Karpas-422 (cell line): ENCODE measurements at regions not wholly inside any gene's neighbourhood (a gene's known extent, or its start where the extent isn't known, plus 50 kb on each side); places are given as distances from the start of the nearest gene placed in this dataset.
"Not testable (repeated sequence)": the region's sequence is repeated elsewhere in the genome, so short reads cannot be mapped to it uniquely, and the experiment has no call there.

Experiments
- DNase-seq: peaks from one replicate; pipeline ENCODE4 v3.0.0-alpha.2; 2015
- H2AFZ ChIP-seq: fragments of 200-600 bp; sonication (generic); 2 replicates; pipeline ENCODE4 v1.6.1; 2014; ENCODE audit warnings: antibody characterized with exemption, low read length, mixed read lengths
- H3K27ac ChIP-seq: fragments of 200-600 bp; sonication (generic); 2 replicates; pipeline ENCODE4 v1.5.1; 2014; ENCODE audit warnings: mild to moderate bottlenecking, low read length, moderate library complexity
- H3K27me3 ChIP-seq: fragments of 200-600 bp; sonication (generic); 2 replicates; pipeline ENCODE4 v1.6.1; 2014; ENCODE audit warnings: low read length, mixed read lengths
- H3K36me3 ChIP-seq: fragments of 200-600 bp; sonication (generic); 2 replicates; pipeline ENCODE4 v1.6.1; 2014; ENCODE audit warnings: low read length, mixed read lengths; ENCODE audit not compliant: insufficient read depth
- H3K4me1 ChIP-seq: fragments of 200-600 bp; sonication (generic); 2 replicates; pipeline ENCODE4 v1.6.1; 2014; ENCODE audit warnings: mild to moderate bottlenecking, low read length, mixed read lengths
- H3K4me2 ChIP-seq: fragments of 200-600 bp; sonication (generic); 2 replicates; pipeline ENCODE4 v1.6.1; 2014; ENCODE audit warnings: low read length, low read depth, mild to moderate bottlenecking; ENCODE audit not compliant: poor library complexity, severe bottlenecking
- H3K4me3 ChIP-seq: fragments of 200-600 bp; sonication (generic); 2 replicates; pipeline ENCODE4 v1.5.1; 2014; ENCODE audit warnings: mild to moderate bottlenecking, antibody characterized with exemption, low read length, mixed read lengths
- H3K79me2 ChIP-seq: fragments of 200-600 bp; sonication (generic); 2 replicates; pipeline ENCODE4 v1.6.1; 2014; ENCODE audit warnings: mild to moderate bottlenecking, low read length, mixed read lengths
- H3K9ac ChIP-seq: fragments of 200-600 bp; sonication (generic); 2 replicates; pipeline ENCODE4 v1.6.0; 2014; ENCODE audit warnings: low read length
- H3K9me2 ChIP-seq: fragments of 200-600 bp; sonication (generic), shearing (Covaris generic); replicated peaks from 2 replicates; pipeline ENCODE4 v1.6.0; 2014; ENCODE audit warnings: mild to moderate bottlenecking, low read length, moderate library complexity; ENCODE audit not compliant: insufficient read depth
- H3K9me3 ChIP-seq: fragments of 300-700, 200-600 bp; sonication (generic); 2 replicates; pipeline ENCODE4 v1.6.1; 2014; ENCODE audit warnings: low read length, mixed read lengths
- H4K20me1 ChIP-seq: fragments of 200-600 bp; sonication (generic); 2 replicates; pipeline ENCODE4 v1.6.1; 2014; ENCODE audit warnings: mild to moderate bottlenecking, antibody characterized with exemption, low read length, low read depth; ENCODE audit not compliant: insufficient read depth

DNA sequence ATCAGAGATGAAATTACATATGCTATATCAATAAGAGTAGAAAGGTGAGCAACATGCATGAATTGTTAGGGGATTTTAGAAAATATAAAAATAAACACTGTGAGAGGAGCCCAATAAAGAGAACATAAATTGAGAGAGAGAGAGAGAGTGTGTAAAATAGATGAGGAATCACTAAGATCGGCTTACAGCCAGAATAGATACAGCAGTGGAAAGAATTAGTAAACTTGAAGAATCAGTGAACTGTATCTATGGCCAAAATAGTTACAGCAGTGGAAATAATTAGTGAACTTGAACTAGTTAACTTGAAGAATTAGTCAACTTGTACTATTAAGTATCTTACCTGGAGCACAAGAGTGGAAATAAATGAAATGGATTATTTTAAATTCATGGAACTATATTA is 284.3 kb upstream of the RAI14 start:
- not testable (repeated sequence) for H3K4me2 ChIP-seq, H3K9me2 ChIP-seq, H3K27me3 ChIP-seq, H3K36me3 ChIP-seq, H3K4me1 ChIP-seq, H3K9me3 ChIP-seq, H3K9ac ChIP-seq, DNase-seq, H3K79me2 ChIP-seq, H4K20me1 ChIP-seq, H2AFZ ChIP-seq, H3K4me3 ChIP-seq, H3K27ac ChIP-seq

DNA sequence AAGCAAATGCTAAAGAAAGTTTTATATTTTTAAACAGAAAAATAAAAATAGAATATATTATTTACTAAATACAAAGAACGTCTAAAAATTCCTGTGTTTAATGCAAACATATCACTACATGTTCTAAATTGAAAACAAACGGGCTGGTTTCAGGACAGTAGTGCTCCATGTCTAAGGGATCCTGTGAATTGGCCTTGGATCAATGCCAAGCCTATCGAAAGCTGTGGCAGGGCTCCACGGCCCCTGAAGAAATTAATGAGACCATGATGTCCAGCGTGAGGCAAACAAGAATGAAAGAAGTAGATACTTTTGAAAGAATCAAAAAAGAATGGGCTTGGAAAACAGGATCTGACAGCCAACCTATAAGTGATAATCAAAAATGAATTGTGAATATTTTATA is 283.4 kb upstream of the RAI14 start:
- H3K79me2 ChIP-seq, H3K27me3 ChIP-seq, H3K9ac ChIP-seq, H4K20me1 ChIP-seq, H3K4me3 ChIP-seq, H3K4me2 ChIP-seq, H2AFZ ChIP-seq, H3K4me1 ChIP-seq, H3K9me2 ChIP-seq, H3K9me3 ChIP-seq, DNase-seq, H3K27ac ChIP-seq, H3K36me3 ChIP-seq: not testable (repeated sequence)

DNA sequence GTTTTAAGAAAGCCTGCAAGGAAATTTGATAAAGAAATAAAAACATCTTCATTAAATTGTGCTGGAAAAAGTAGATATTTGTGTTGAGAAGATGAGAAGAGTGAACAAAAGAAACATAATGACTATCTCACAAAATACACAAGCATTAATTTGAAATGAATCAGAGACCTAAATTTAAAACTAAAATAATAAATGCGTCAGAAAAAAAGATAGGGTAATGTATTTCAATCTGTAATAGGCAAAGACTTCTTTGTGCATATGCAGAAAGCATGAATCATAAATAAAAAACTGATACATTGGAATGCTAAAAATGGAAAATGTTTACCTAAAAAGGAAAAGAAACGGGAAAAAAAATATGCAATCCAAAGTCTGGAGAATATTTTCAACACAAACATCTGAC is 278.5 kb upstream of the RAI14 start:
- H3K4me2 ChIP-seq = not testable (repeated sequence)

DNA sequence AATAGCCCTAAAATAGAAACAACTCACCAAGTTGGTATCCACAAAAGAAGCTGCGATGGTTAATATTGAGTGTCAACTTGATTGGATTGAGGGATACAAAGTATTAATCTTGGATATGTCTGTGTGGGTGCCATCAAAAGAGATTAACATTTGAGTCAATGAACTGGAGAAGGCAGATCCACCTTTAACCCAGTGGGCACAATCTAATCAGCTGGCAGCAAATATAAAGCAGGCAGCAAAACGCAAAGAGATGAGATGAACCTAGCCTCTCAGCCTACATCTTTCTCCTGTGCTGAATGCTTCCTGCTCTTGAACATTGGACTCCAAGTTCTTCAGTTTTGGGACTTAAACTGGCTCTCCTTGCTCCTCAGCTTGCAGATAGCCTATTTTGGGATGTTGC is 277.6 kb upstream of the RAI14 start:
- not testable (repeated sequence) for H3K9me2 ChIP-seq, H3K27me3 ChIP-seq, H2AFZ ChIP-seq, H3K36me3 ChIP-seq, H3K4me3 ChIP-seq, H4K20me1 ChIP-seq, DNase-seq, H3K9ac ChIP-seq, H3K4me2 ChIP-seq, H3K4me1 ChIP-seq, H3K9me3 ChIP-seq, H3K27ac ChIP-seq, H3K79me2 ChIP-seq

More for the DNA sequence above, 278.5 kb upstream of the RAI14 start:
- H3K79me2 ChIP-seq, H3K4me1 ChIP-seq, H3K9me3 ChIP-seq, H3K27ac ChIP-seq, H3K27me3 ChIP-seq, H2AFZ ChIP-seq, H3K4me3 ChIP-seq, H4K20me1 ChIP-seq, H3K36me3 ChIP-seq, H3K9ac ChIP-seq, DNase-seq, H3K9me2 ChIP-seq: not testable (repeated sequence)

DNA sequence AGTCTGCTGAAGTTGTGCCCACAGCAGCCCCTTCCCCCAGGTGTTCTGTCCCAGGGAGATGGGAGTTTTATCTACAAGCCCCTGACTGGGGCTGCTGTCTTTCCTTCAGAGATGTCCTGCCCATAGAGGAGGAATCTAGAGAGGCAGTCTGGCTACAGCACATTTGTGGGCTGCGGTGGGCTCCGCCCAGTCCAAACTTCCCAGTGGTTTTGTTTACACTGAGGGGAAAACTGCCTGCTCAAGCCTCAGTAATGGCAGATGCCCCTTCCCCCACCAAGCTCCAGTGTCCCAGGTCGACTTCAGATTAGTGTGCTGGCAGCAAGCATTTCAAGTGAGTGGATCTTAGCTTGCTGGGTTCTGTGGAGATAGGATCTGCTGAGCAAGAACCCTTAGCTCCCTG is 267.4 kb upstream of the RAI14 start:
- H2AFZ ChIP-seq, H3K4me1 ChIP-seq, H4K20me1 ChIP-seq, H3K27ac ChIP-seq, H3K79me2 ChIP-seq, H3K36me3 ChIP-seq, H3K27me3 ChIP-seq, H3K4me2 ChIP-seq, H3K9ac ChIP-seq, DNase-seq, H3K9me2 ChIP-seq, H3K9me3 ChIP-seq, H3K4me3 ChIP-seq: not testable (repeated sequence)

DNA sequence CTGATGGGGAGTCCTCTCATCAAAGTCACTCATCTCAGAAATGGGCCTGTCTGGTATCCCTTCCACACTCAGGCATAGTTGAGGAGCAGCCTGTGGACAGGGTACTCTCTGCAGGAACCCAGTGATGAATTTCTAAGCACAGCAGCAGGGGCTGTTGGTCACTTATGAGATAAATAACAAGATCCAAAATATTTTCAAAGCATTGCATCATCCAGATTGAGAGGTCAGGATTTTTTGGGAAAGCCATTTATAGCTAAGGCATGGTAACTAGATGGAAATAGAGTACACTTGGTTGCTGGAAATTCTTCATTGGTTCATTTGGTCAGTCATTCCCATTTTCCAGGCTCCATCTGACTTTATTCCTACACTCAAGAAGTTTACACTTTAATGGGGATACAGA is 246.8 kb upstream of the RAI14 start:
- H3K36me3 ChIP-seq = no peaks in the 10 kb centered on the region
- H3K27ac ChIP-seq = no peak overlapping the region
- H2AFZ ChIP-seq = no peak overlapping the region
- DNase-seq = no peak
- no peaks in the 10 kb centered on the region for H3K4me1 ChIP-seq
- no peaks in the 10 kb centered on the region for H3K27me3 ChIP-seq
- H3K4me3 ChIP-seq = no peak overlapping the region
- H3K79me2 ChIP-seq = no peaks in the 10 kb centered on the region
- H3K4me2 ChIP-seq = no peak overlapping the region
- no peaks in the 10 kb centered on the region for H3K9me2 ChIP-seq
- H3K9me3 ChIP-seq = no peaks in the 10 kb centered on the region
- H4K20me1 ChIP-seq = no peaks in the 10 kb centered on the region
- H3K9ac ChIP-seq = no peak overlapping the region

DNA sequence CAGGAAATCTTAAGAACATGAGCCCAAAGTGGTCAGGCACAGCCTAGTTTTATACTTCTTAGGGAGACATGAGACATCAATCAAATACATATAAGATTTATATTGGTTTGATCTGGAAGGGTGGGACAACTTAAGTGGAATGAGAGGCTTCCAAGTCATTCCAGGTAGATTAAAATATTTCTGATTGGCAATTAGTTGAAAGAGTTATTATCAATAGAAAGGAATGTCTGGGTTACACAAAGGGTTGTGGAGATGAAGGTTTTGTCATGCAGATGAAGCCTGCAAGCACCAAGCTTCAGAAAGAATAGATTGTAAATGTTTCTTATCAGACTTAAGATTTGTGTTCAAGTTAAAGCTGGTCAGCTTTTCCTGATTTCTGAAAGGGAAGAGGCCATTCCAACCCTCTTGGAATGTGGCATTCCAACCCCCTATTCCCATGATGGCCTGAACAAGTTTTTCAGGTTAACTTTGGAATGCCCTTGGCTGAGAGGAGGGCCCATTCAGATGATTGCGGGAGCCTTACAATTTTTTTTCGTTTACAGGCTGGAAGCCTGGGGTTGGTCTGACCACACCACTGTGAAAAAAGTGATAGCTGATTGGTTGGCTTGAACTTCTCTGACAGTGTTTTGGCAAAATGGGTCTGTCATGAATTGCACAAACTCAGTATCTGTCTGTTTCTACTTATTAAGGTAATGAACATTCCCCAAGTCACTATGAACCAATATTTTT is 245.6 kb upstream of the RAI14 start:
- H3K27ac ChIP-seq = no peak overlapping the region
- no peaks in the 10 kb centered on the region for H3K27me3 ChIP-seq
- no peak overlapping the region for H3K9ac ChIP-seq
- no peak for DNase-seq
- no peaks in the 10 kb centered on the region for H3K9me2 ChIP-seq
- no peaks in the 10 kb centered on the region for H4K20me1 ChIP-seq
- H3K36me3 ChIP-seq = no peaks in the 10 kb centered on the region
- H3K4me3 ChIP-seq = no peak overlapping the region
- H3K4me2 ChIP-seq = no peak overlapping the region
- H3K79me2 ChIP-seq = no peaks in the 10 kb centered on the region
- H3K9me3 ChIP-seq = no peaks in the 10 kb centered on the region
- no peak overlapping the region for H2AFZ ChIP-seq
- H3K4me1 ChIP-seq = no peaks in the 10 kb centered on the region

DNA sequence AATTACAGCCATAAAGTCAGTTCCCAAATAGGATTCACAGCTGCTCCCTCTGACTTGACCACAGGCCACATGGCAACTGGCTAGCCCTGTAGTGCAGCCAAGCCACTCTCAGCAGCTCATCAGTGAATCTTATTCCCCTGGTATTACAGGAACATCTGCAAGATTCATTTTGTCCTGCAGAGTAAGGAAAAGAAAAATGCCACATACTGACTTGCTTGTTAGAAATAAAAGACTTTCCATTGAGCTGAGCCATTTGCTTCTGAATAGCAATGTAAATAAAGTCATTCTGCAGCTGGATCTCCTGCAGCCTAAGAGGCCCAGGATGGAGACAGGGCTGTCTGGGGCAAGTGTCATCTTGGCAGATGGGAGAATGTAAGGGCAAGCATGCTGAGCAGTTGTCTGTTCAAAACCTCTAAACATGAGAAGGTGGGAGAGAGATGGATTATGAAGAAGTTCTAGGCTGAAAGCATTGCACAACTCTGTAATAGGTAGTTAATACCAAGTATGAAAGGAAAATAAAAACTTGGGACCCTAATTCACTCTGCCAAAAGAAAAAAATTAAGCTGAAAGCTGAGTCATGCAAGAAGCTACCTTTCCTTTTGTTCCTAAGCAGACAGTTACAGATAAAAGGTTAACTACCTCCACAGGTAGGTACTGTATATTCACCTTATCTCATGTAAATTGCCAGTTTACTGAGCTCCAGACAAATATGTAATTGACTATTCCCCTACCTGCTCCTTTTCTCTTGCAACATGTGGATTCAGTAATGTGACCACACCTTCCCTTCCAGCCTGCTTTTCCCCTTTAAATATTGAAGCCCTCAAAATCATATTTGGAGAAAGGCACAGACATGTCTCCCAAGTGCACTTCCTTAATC is 244.4 kb upstream of the RAI14 start:
- Histone ChIP-seq H3K79me2 (no peaks in the 10 kb centered on the region), H3K4me3 (no peak overlapping the region), H3K4me2 (no peak overlapping the region), H3K27me3 (no peaks in the 10 kb centered on the region), H3K36me3 (no peaks in the 10 kb centered on the region), H2AFZ (no peak overlapping the region), H3K4me1 (no peaks in the 10 kb centered on the region), H3K9ac (no peak overlapping the region), H4K20me1 (no peaks in the 10 kb centered on the region), H3K9me2 (no peaks in the 10 kb centered on the region), H3K27ac (no peak overlapping the region), H3K9me3 (no peaks in the 10 kb centered on the region)
- DNase-seq = no peak
